SK-N-MC (cell line): ENCODE measurements at regions not wholly inside any gene's neighbourhood (a gene's known extent, or its start where the extent isn't known, plus 50 kb on each side); places are given as distances from the start of the nearest gene placed in this dataset.
"Not testable (repeated sequence)": the region's sequence is repeated elsewhere in the genome, so short reads cannot be mapped to it uniquely, and the experiment has no call there.

ENCODE experiments used
- DNase-seq: peaks from one replicate; pipeline ENCODE4 v3.0.0-alpha.2; 2011; ENCODE audit warnings: low read depth, low spot score
- H3K27ac ChIP-seq: fragments of 200-600 bp; sonication (generic); 2 replicates; pipeline ENCODE4 v1.5.1; 2016; ENCODE audit warnings: mixed run types
- H3K36me3 ChIP-seq: fragments of 200-600 bp; sonication (generic); 2 replicates; pipeline ENCODE4 v1.6.1; 2017; ENCODE audit warnings: antibody characterized with exemption, low read length, mixed read lengths; ENCODE audit not compliant: insufficient read depth
- H3K4me3 ChIP-seq: fragments of 200-600 bp; sonication (generic); 2 replicates; pipeline ENCODE4 v1.5.1; 2016
- H3K9ac ChIP-seq: fragments of 200-600 bp; sonication (generic); 2 replicates; pipeline ENCODE4 v1.8.0; 2017; ENCODE audit warnings: mixed run types, mixed read lengths; ENCODE audit not compliant: insufficient read length
- H3K9me3 ChIP-seq: fragments of 200-600 bp; sonication (generic); 2 replicates; pipeline ENCODE4 v1.6.1; 2017; ENCODE audit warnings: low read depth, mild to moderate bottlenecking, antibody characterized with exemption, low read length, moderate library complexity, mixed read lengths
- EZH2 ChIP-seq: fragments of 200-600 bp; sonication (generic); IDR thresholded peaks from one replicate; pipeline ENCODE4 v1.6.1; 2017; ENCODE audit warnings: antibody characterized with exemption
- FOXP2 ChIP-seq: optimal IDR thresholded peaks from 2 replicates; pipeline ENCODE3; 2011; ENCODE audit warnings: mild to moderate bottlenecking, moderate library complexity; ENCODE audit not compliant: insufficient read depth; ENCODE audit errors: extremely low read length, control extremely low read depth
- POLR2AphosphoS5 ChIP-seq: IDR thresholded peaks from 2 replicates; pipeline ENCODE4 v1.6.1; 2012; ENCODE audit warnings: mild to moderate bottlenecking, low read depth, low read length, borderline replicate concordance

DNA sequence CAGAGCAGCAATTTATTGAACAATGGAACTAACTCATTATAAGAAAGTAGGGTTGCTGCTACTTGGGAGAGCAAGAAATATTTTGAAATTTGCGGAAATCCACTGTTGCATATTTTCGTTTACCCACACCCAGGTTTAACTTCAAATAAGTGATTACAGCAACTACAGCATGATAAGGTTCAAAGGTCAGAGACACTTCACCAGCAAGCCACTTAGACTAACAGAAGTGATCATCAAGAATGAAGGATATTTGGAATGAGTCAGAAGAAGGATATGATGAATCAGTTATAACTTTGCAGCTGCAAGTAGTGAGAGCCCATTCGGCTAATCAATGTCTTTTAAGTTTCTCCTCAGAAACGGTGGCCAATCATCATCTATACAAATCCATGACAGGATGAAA lies 199.3 kb downstream of the TMA16 start:
- DNase-seq = no peak
- no peak overlapping the region for H3K27ac ChIP-seq
- H3K9me3 ChIP-seq = no peaks in the 10 kb centered on the region; the same call in 1 of the 2 replicates
- H3K36me3 ChIP-seq = no peaks in the 10 kb centered on the region; the same call in 1 of the 2 replicates
- TF ChIP-seq FOXP2 (no peak), POLR2AphosphoS5 (no peak), EZH2 (no peak)
- no peak overlapping the region for H3K9ac ChIP-seq
- H3K4me3 ChIP-seq = no peak overlapping the region

DNA sequence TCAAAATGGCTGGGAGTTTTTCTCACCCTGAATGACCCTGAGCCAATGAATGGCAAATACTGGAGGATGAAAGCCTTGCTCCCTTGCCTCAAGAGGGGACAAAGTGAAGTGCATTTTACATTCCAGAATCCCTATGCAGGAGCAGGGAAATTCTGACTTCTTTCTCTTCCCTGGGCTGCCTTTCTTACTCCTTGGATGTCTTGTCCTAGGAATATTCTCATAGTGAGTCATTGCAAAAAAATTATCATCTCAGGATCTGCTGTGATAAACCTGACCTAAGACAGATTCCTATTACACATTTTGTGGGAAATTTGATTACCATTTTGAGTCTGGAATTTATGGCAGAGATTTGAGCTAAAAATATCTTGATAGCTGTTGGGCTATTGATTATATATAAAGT lies 199.9 kb downstream of the TMA16 start:
- no peak for TF ChIP-seq FOXP2
- TF ChIP-seq POLR2AphosphoS5 = no peak
- Histone ChIP-seq H3K9ac (no peak overlapping the region), H3K4me3 (no peak overlapping the region), H3K36me3 (no peaks in the 10 kb centered on the region; the same call in 1 of the 2 replicates), H3K27ac (no peak overlapping the region), H3K9me3 (no peaks in the 10 kb centered on the region; the same call in 1 of the 2 replicates)
- DNase-seq = no peak

DNA sequence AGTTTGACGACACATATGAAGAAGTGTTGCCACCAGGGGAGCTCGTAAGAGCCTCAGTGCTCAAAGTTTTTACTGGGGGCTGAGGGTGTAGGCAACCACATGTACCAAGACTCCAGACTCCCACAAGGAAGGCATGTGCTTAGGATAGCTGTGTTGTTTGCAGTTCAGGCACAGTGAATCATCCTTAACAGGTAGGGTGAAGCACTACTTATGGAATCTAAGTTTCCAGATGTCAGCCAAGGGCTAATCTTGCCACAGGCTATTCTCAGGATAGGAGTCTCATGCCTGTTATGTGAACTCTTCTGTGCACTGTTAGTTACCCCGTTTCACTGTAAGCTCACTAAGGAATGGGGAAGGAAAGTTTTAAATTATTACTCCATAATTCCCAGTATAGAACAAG lies 202.6 kb downstream of the TMA16 start:
- Histone ChIP-seq H3K9me3 (no peaks in the 10 kb centered on the region; the same call in 1 of the 2 replicates), H3K27ac (no peak overlapping the region), H3K36me3 (no peaks in the 10 kb centered on the region; the same call in 1 of the 2 replicates), H3K4me3 (no peak overlapping the region), H3K9ac (no peak overlapping the region)
- TF ChIP-seq EZH2 (no peak), FOXP2 (no peak), POLR2AphosphoS5 (no peak)
- DNase-seq = no peak

DNA sequence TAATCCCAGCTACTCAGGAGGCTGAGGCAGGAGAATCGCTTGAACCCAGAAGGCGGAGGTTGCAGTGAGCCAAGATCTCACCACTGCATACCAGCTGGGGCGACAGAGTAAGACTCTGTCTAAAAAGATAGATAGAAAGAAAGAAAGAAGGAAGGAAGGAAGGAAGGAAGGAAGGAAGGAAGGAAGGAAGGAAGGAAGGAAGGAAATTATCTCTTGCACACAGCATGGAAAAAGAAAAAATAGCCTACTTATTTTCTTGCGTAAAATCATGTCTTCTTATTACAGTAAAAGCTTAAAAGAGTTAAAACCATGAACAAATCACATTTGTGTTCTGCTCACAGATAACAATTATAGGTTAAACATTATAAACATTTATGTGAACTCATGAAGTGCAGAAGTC lies 205.9 kb downstream of the TMA16 start:
- Histone ChIP-seq H3K27ac (peak overlapping the region; percentile 95), H3K9ac (peak overlapping the region; percentile 63)
- not testable (repeated sequence) for H3K4me3 ChIP-seq, H3K9me3 ChIP-seq, H3K36me3 ChIP-seq
- TF ChIP-seq POLR2AphosphoS5 = peak; percentile 51; the same call in 1 of the 2 replicates
- peak; percentile 77 for DNase-seq

DNA sequence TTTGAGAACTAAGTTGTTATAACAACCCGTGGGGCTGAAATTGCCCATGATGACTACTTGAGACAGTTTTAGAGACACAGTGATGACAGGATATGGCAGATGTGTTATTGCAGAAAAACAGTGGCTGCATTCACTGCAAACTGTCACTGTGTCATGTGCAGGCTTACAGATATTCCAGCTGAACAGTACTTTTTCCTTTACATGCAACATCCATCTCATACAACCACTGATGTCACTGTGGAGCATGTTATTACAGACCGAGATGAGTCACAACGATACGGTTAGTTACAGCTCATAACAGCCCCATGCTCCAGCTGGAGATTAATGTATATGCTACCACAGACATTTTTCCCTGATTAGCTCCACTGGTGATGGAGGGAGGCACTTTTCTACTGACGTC lies 207.4 kb downstream of the TMA16 start:
- Histone ChIP-seq H3K27ac (peak overlapping the region; percentile 95), H3K36me3 (no peaks in the 10 kb centered on the region; the same call in 1 of the 2 replicates), H3K9ac (peak overlapping the region; percentile 63), H3K4me3 (peak overlapping the region; percentile 45), H3K9me3 (no peaks in the 10 kb centered on the region; the same call in 1 of the 2 replicates)
- TF ChIP-seq EZH2 = no peak
- peak; percentile 38; the same call in 1 of the 2 replicates for TF ChIP-seq POLR2AphosphoS5
- DNase-seq = peak; percentile 84

DNA sequence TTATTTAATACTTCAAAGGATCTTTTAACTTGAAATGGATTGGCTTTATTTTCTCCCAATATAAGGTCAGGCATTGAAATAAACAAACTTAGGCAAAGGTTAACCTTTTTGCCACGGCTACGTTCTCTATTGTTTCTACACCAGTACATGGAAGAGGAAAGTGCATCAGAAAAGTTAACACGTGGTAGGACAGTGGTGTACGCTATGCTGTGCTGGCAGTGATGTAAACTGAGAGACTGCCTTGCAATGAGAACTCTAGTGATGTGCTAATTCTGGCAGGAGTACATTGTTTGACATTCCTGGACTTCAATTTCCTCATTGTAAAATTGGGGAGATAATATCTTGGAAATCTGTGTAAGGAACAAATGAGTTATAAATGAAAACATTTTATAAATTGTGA lies 208.2 kb downstream of the TMA16 start:
- Histone ChIP-seq H3K4me3 (peak overlapping the region; percentile 12; the same call in 1 of the 2 replicates), H3K36me3 (no peaks in the 10 kb centered on the region), H3K9me3 (no peaks in the 10 kb centered on the region; the same call in 1 of the 2 replicates), H3K27ac (peak overlapping the region; percentile 95), H3K9ac (peak overlapping the region; percentile 48)
- DNase-seq = no peak
- TF ChIP-seq FOXP2 = no peak
- no peak for TF ChIP-seq EZH2
- no peak for TF ChIP-seq POLR2AphosphoS5

DNA sequence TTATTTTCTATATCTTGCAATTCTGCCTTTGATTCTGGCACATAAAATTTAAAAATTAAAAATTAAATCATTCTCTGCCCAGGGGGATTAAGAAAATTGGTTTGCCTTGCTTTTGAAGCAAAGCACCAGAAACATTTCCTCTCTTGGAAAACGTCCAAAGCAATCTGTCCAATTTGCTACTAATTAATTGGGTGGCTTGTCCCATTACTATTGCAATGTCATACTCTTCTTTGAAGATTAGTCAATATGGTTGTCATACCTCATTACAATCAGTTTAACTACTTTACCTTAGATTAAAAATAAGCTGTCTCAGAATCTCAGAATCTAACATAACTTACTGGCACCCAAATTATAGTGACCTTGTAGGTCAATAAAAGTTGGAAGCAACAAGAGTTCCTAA lies 208.8 kb downstream of the TMA16 start:
- Histone ChIP-seq H3K27ac (peak overlapping the region; percentile 95), H3K36me3 (no peaks in the 10 kb centered on the region), H3K9me3 (no peaks in the 10 kb centered on the region; the same call in 1 of the 2 replicates), H3K9ac (no peak overlapping the region), H3K4me3 (peak overlapping the region; percentile 12; the same call in 1 of the 2 replicates)
- TF ChIP-seq FOXP2 (no peak), EZH2 (no peak), POLR2AphosphoS5 (no peak; the same call in 1 of the 2 replicates)
- no peak for DNase-seq

DNA sequence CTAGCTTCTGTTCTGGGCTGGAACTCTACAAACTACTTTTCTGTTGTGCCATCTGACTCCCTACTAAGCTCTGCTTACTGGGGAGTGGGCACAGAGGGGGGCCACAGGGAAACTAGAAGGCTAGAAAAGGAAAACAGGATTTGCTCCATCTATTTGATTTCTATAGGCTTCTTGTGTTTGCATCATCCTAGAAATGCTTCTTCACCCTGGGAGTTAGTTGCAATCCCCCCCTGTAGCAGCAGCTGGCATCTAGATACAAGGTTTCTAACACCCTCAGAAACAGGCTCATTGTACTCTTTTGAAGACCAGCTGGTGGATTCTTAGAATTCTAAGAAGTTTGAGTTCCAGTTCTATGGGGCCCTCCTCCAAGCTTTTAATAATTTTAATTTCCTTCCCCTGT lies 213.4 kb downstream of the TMA16 start:
- Histone ChIP-seq H3K9ac (no peak overlapping the region), H3K27ac (peak overlapping the region; percentile 18), H3K36me3 (no peaks in the 10 kb centered on the region), H3K4me3 (no peak overlapping the region), H3K9me3 (no peaks in the 10 kb centered on the region; the same call in 1 of the 2 replicates)
- TF ChIP-seq FOXP2 (no peak), EZH2 (no peak), POLR2AphosphoS5 (no peak)
- DNase-seq = no peak

DNA sequence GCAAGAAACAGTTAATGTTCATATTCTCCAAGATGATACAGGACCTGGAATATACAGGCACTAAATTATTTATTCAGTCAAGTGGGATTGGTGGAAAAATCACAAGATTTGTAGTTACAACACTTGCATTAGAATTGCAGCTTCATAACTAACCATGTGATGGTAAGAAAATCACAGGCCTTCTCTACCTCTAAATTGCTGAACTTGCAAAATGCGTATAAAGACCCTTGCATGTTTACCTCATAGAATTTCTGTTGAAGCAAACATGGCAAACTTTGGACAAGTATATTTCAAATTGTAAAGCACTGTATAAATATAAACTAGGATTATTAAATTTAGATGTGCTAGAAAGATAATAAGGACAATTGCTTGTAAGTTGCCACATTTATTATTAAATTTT lies 215.1 kb downstream of the TMA16 start:
- Histone ChIP-seq H3K9ac (no peak overlapping the region), H3K4me3 (no peak overlapping the region), H3K9me3 (no peaks in the 10 kb centered on the region; the same call in 1 of the 2 replicates), H3K36me3 (no peaks in the 10 kb centered on the region), H3K27ac (no peak overlapping the region)
- no peak for DNase-seq
- TF ChIP-seq POLR2AphosphoS5 = no peak
- TF ChIP-seq FOXP2 = no peak
- no peak for TF ChIP-seq EZH2
